DOHH2 (cell line): ENCODE measurements at regions not wholly inside any gene's neighbourhood (a gene's known extent, or its start where the extent isn't known, plus 50 kb on each side); places are given as distances from the start of the nearest gene placed in this dataset.

Source experiments
- H3F3A ChIP-seq: fragments of 200-600 bp; sonication (generic), shearing (Covaris generic); 2 replicates; pipeline ENCODE4 v1.6.0; 2016; ENCODE audit warnings: antibody characterized with exemption, mild to moderate bottlenecking; ENCODE audit not compliant: control insufficient read depth, insufficient read depth
- H3K27ac ChIP-seq: fragments of 200-600 bp; sonication (generic); 2 replicates; pipeline ENCODE4 v1.5.1; 2014; ENCODE audit warnings: low read depth, mild to moderate bottlenecking, low read length, moderate library complexity
- H3K27me3 ChIP-seq: fragments of 200-600 bp; sonication (generic); 2 replicates; pipeline ENCODE4 v1.6.1; 2014; ENCODE audit warnings: mild to moderate bottlenecking, low read length, mixed read lengths; ENCODE audit not compliant: control insufficient read depth
- H3K36me3 ChIP-seq: fragments of 200-600 bp; sonication (generic); 2 replicates; pipeline ENCODE4 v1.6.1; 2014; ENCODE audit warnings: mild to moderate bottlenecking, low read length, moderate library complexity, mixed read lengths; ENCODE audit not compliant: control insufficient read depth
- H3K4me1 ChIP-seq: fragments of 200-600 bp; sonication (generic); 2 replicates; pipeline ENCODE4 v1.6.1; 2014; ENCODE audit warnings: mild to moderate bottlenecking, low read length, mixed read lengths; ENCODE audit not compliant: control insufficient read depth
- H3K4me2 ChIP-seq: fragments of 200-600 bp; sonication (generic); 2 replicates; pipeline ENCODE4 v1.6.0; 2014; ENCODE audit warnings: mild to moderate bottlenecking, low read length, moderate library complexity
- H3K4me3 ChIP-seq: fragments of 200-600 bp; sonication (generic); 2 replicates; pipeline ENCODE4 v1.5.1; 2014; ENCODE audit warnings: mild to moderate bottlenecking, low read length, mixed read lengths
- H3K79me2 ChIP-seq: fragments of 200-600 bp; sonication (generic); 2 replicates; pipeline ENCODE4 v1.6.1; 2014; ENCODE audit warnings: mild to moderate bottlenecking, low read length, mixed read lengths; ENCODE audit not compliant: control insufficient read depth
- H3K9me2 ChIP-seq: fragments of 200-600 bp; sonication (generic); replicated peaks from 2 replicates; pipeline ENCODE4 v1.6.1; 2014; ENCODE audit warnings: mild to moderate bottlenecking, low read length, mixed read lengths; ENCODE audit not compliant: control insufficient read depth
- H3K9me3 ChIP-seq: fragments of 200-600 bp; sonication (generic); 2 replicates; pipeline ENCODE4 v1.6.1; 2014; ENCODE audit warnings: antibody characterized with exemption, low read length, mixed read lengths; ENCODE audit not compliant: control insufficient read depth, insufficient read depth
- H4K20me1 ChIP-seq: fragments of 200-600 bp; sonication (generic); 2 replicates; pipeline ENCODE4 v1.6.0; 2014; ENCODE audit warnings: low read depth, mild to moderate bottlenecking, antibody characterized with exemption, low read length, moderate library complexity; ENCODE audit not compliant: control insufficient read depth, insufficient read depth
- CTCF ChIP-seq: fragments of 200-600 bp; sonication (generic); IDR thresholded peaks from one replicate; pipeline ENCODE4 v1.5.1; 2014; ENCODE audit warnings: antibody characterized with exemption, mild to moderate bottlenecking, low read depth, low read length; ENCODE audit not compliant: poor library complexity, severe bottlenecking
- EZH2phosphoT487 ChIP-seq: fragments of 200-600 bp; sonication (generic); IDR thresholded peaks from 2 replicates; pipeline ENCODE4 v1.6.1; 2017; ENCODE audit warnings: borderline replicate concordance, mild to moderate bottlenecking, antibody characterized with exemption, low read length, moderate library complexity, mixed read lengths

DNA sequence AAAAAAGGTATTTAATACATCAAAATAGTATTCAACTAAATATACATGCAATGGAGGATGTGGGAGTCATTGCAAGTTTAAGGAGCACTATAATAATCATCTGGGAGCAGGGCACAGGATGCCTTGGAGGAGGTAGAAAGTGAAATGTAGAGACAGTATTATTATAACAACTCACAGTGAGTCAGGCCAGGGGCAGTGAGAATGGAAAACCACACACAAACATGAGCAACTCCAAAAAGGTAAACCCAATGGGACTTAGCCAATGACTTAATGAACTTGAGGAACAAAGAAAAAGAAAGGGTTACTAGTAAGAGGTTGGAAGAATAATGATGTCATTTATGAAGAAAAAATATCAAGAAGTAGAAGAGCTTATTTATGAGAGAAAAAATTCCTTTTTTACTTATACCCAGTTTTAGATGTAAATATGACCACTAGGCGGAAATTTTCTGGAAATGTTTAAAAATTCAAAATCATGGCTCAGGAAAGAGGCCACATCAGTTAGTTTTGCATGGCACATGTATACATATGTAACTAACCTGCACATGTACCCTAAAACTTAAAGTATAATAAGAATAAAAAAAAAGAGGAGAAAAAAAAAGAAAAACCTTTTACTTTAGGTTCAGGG, 389.3 kb downstream of the SUCLA2 start:
- Histone ChIP-seq H3F3A (no peaks in the 10 kb centered on the region), H3K79me2 (no peaks in the 10 kb centered on the region), H3K9me2 (no peaks in the 10 kb centered on the region), H3K36me3 (no peaks in the 10 kb centered on the region), H4K20me1 (no peaks in the 10 kb centered on the region), H3K4me2 (no peak overlapping the region), H3K27ac (no peak overlapping the region), H3K4me3 (no peak overlapping the region), H3K27me3 (no peaks in the 10 kb centered on the region), H3K9me3 (no peaks in the 10 kb centered on the region), H3K4me1 (no peaks in the 10 kb centered on the region)
- TF ChIP-seq EZH2phosphoT487 (no peak), CTCF (no peak)

DNA sequence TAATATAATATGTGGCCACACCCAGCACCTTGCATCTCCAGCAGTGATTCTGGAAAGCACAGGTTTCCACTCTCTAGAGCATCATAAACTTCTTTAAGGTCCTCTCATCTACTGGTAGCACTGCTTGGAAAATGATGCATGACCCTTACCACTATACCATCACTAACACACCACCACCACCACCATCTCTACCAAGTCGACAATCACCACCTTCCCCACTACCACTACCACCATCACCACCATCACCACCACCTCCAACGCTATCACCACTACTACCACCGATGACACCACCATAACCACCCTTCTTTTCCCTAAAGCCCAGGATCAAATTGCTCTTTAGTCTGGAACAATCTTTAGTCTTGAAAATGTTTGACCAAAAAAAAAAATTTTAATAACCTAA, 390.4 kb downstream of the SUCLA2 start:
- H3K4me2 ChIP-seq = no peak overlapping the region
- TF ChIP-seq CTCF (no peak), EZH2phosphoT487 (no peak)
- H3K79me2 ChIP-seq = no peaks in the 10 kb centered on the region

DNA sequence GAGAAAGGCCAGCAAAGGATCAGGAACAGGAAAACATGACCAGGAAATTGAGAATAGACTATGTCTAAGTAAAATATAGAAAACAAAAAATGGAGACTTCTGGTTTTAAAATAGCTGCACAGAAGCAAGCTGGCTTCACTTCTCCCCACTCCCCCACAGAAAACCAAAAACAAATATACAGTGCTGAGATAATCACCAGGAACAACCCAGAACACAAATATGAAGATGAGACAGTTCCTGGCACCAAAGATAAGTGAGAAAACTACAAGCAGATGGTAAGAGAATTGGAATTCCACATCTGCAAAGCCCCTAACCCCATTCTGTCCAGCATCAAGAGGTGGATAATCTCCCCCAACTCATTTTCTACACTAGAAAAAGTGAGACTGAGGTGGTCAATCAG, 397.7 kb downstream of the SUCLA2 start:
- no peaks in the 10 kb centered on the region for H3K9me3 ChIP-seq
- TF ChIP-seq CTCF = no peak
- no peak for TF ChIP-seq EZH2phosphoT487
- H3K36me3 ChIP-seq = no peaks in the 10 kb centered on the region
- no peaks in the 10 kb centered on the region for H3F3A ChIP-seq
- no peak overlapping the region for H3K27ac ChIP-seq
- no peaks in the 10 kb centered on the region for H3K4me1 ChIP-seq
- H4K20me1 ChIP-seq = no peaks in the 10 kb centered on the region
- H3K9me2 ChIP-seq = no peaks in the 10 kb centered on the region
- H3K27me3 ChIP-seq = no peaks in the 10 kb centered on the region
- H3K79me2 ChIP-seq = no peaks in the 10 kb centered on the region
- no peak overlapping the region for H3K4me2 ChIP-seq
- no peak overlapping the region for H3K4me3 ChIP-seq

More for the DNA sequence above, 390.4 kb downstream of the SUCLA2 start:
- Histone ChIP-seq H3K9me3 (no peaks in the 10 kb centered on the region), H3F3A (no peaks in the 10 kb centered on the region), H3K9me2 (no peaks in the 10 kb centered on the region), H3K4me1 (no peaks in the 10 kb centered on the region), H3K36me3 (no peaks in the 10 kb centered on the region), H3K27me3 (no peaks in the 10 kb centered on the region), H4K20me1 (no peaks in the 10 kb centered on the region), H3K4me3 (no peak overlapping the region), H3K27ac (no peak overlapping the region)

GRCh38 chr13:47598340-47598911, 402.6 kb downstream of the SUCLA2 start:
- no peak overlapping the region for H3K4me3 ChIP-seq
- H3K9me3 ChIP-seq = no peaks in the 10 kb centered on the region
- no peaks in the 10 kb centered on the region for H3F3A ChIP-seq
- no peak overlapping the region for H3K27ac ChIP-seq
- no peaks in the 10 kb centered on the region for H3K9me2 ChIP-seq
- no peaks in the 10 kb centered on the region for H3K27me3 ChIP-seq
- no peaks in the 10 kb centered on the region for H3K79me2 ChIP-seq
- no peak overlapping the region for H3K4me2 ChIP-seq
- no peaks in the 10 kb centered on the region for H3K4me1 ChIP-seq
- no peaks in the 10 kb centered on the region for H3K36me3 ChIP-seq
- no peaks in the 10 kb centered on the region for H4K20me1 ChIP-seq
- TF ChIP-seq EZH2phosphoT487 = no peak
- TF ChIP-seq CTCF = peak; percentile 51
